GM12873 (cell line): ENCODE measurements at regions not wholly inside any gene's neighbourhood (a gene's known extent, or its start where the extent isn't known, plus 50 kb on each side); places are given as distances from the start of the nearest gene placed in this dataset.

Experiments
- CTCF ChIP-seq: IDR thresholded peaks from 2 replicates; pipeline ENCODE4 v1.5.1; 2012; ENCODE audit warnings: low read depth, mild to moderate bottlenecking, moderate library complexity, low read length, control low read depth; ENCODE audit not compliant: insufficient read depth; ENCODE audit errors: missing control alignments

GRCh38 chrX:115408771-115409400, 119.4 kb downstream of the LUZP4 start:
- TF ChIP-seq CTCF = no peak

GRCh38 chrX:115409551-115409950, 120.0 kb downstream of the LUZP4 start:
- no peak for TF ChIP-seq CTCF

- no peak for TF ChIP-seq CTCF
These were observed 121.4 kb downstream of the LUZP4 start for GRCh38 chrX:115410731-115411428.

- TF ChIP-seq CTCF = no peak
These were observed 123.8 kb downstream of the LUZP4 start for GRCh38 chrX:115413246-115413878.

GRCh38 chrX:115419069-115419468, 129.6 kb downstream of the LUZP4 start:
- TF ChIP-seq CTCF = no peak

GRCh38 chrX:115423086-115423485, 133.6 kb downstream of the LUZP4 start:
- TF ChIP-seq CTCF = no peak

GRCh38 chrX:115425359-115425758, 135.6 kb upstream of the PLS3 start:
- no peak for TF ChIP-seq CTCF
